ENCODE measurements at regions not wholly inside any gene's neighbourhood (a gene's known extent, or its start where the extent isn't known, plus 50 kb on each side); places are given as distances from the start of the nearest gene placed in this dataset.
"Not testable (repeated sequence)": the region's sequence is repeated elsewhere in the genome, so short reads cannot be mapped to it uniquely, and the experiment has no call there.

GRCh38 chr9:41269054-41269453, 79.9 kb upstream of the ZNG1F start:
- not testable (repeated sequence) for TF ChIP-seq POLR2AphosphoS5 (IDR thresholded peaks at IDR 0.05; ENCODE audit: insufficient read depth, low read depth, low read length); CTCF (IDR thresholded peaks at IDR 0.05; ENCODE audit: extremely low read depth in 1 of 2, insufficient read depth in 1 of 2, low read depth in 1 of 2, low read length in 2 of 2); POLR2A (IDR thresholded peaks at IDR 0.05; ENCODE audit: low read depth, low read length); MAX (IDR thresholded peaks at IDR 0.05; ENCODE audit: insufficient read depth, insufficient read length); EZH2 (IDR thresholded peaks at IDR 0.05; ENCODE audit: borderline replicate concordance, low read depth, low read length, severe bottlenecking); MYC (IDR thresholded peaks at IDR 0.05; ENCODE audit: low read depth, low read length); FOS (IDR thresholded peaks at IDR 0.05; ENCODE audit: borderline replicate concordance, insufficient read depth, low read length)
